HG03378 (cell line): ENCODE measurements at regions not wholly inside any gene's neighbourhood (a gene's known extent, or its start where the extent isn't known, plus 50 kb on each side); places are given as distances from the start of the nearest gene placed in this dataset.
"Not testable (repeated sequence)": the region's sequence is repeated elsewhere in the genome, so short reads cannot be mapped to it uniquely, and the experiment has no call there.

Experiments used
- ATAC-seq: cut with Tn5 transposase; IDR thresholded peaks from one replicate; pipeline ENCODE4 v1.9.1; 2021; ENCODE audit warnings: mild to moderate bottlenecking, moderate library complexity; ENCODE audit not compliant: unreplicated experiment

DNA sequence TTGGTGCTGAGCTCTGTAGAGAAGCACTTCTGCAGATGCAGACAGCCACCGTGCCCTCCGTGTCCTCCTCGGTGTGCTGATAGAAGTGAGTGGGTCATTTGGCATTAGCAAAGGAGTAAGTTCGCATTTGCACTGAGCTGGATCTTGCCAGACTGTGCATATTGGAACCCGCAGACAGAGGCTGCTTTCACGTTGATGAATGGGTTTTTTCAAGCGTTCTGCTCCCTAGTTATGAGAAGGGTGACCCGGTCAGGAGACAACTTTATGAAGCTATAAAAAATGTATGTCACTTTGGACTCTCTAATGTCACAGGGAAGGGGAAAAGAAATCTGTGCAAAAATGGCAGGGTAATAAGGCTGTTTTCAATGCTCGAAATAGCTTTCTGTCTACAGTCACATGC is 739.4 kb downstream of the MCTP2 start:
- ATAC-seq, result no peak

DNA sequence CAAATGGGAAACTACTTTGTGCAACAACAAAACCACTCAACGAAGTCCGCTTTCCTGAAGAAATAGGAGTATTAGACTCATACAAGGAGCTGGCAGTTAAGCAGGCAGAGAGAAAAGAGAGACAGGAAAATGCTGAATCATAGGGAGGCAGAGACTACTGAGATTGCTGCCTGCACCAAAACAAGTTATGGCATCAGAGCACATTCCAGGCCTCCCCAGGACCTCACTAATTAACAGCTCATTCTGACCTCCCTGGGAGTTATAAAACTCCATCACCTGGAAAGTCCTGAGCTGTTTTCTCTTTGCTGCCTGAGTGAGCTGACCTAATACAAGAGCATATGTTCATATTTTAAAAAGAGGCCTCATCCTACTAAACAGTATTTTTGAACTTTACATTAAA is 741.0 kb downstream of the MCTP2 start:
- no peak for ATAC-seq

DNA sequence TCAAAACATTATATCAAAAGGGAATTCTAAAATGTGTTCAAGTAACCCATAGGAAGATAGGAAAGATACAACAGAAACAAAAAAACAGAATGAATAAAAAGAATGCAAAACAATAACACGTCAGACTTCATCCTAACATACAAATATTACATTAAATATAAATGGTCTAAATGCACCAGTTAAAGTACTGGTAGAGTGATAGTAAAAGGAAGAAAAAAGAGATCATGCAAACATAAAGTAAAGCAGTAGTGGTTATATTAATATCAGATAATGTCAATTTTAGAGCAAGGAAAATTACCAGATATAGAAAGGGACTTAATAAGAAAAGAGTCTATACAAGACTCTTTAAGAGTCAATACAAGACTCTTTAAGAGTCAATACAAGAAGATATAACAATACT is 755.7 kb downstream of the MCTP2 start:
- ATAC-seq, result no peak

DNA sequence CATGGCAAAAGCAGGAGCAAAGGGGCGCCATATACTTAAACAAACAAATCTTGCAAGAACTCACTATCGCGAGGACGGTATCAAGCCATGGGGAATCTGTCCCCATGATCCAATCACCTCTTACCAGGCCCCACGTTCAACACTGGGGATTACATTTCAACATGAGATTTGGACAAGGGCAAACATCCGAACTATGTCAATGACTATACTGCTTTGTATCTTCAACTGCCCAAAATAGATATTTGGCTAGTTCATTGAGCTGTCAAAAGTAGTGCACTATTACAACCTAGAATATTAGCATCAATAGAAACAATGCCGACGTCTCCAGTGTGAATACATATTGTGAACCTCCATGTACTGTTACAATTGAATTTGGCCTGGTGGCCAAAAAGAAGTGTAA is 760.4 kb downstream of the MCTP2 start:
- ATAC-seq, result no peak

DNA sequence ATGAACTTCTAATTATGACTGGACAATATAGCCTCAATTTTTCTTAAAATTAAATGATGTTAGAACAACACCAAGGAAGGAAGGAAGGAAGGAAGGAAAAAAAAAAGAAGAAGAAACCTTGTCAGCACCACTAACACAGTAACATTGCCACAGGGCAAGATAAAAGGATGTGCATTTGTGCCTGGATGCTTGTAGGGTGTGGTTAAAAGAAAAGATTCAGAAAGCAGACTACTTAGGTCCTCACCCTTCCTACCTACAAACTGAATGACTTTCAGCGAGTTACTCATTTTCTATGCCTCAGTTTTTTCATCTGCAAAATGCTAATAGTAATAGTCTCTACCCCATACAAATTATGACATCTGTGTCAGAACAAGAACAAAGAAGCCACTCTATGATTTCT is 778.3 kb downstream of the MCTP2 start:
- ATAC-seq, result no peak

DNA sequence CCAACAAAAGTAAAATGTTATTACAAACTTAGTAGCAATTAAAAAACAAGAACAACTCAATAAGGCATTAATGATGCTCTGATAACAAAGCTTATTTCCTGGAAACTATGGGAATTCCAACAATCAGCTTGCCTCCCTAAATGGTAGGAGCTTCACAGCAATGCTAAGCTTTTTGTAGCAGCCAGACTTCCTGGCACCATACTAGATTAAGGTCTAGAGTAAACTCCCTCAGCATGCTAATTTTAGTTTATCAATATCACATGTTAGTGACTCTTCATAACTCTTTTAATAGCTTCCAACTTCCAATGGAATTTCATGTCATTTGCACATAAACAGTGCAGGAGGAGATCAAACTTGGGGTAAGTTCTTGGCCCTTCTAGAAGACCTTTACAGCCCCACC is 782.0 kb downstream of the MCTP2 start:
- ATAC-seq, result no peak

DNA sequence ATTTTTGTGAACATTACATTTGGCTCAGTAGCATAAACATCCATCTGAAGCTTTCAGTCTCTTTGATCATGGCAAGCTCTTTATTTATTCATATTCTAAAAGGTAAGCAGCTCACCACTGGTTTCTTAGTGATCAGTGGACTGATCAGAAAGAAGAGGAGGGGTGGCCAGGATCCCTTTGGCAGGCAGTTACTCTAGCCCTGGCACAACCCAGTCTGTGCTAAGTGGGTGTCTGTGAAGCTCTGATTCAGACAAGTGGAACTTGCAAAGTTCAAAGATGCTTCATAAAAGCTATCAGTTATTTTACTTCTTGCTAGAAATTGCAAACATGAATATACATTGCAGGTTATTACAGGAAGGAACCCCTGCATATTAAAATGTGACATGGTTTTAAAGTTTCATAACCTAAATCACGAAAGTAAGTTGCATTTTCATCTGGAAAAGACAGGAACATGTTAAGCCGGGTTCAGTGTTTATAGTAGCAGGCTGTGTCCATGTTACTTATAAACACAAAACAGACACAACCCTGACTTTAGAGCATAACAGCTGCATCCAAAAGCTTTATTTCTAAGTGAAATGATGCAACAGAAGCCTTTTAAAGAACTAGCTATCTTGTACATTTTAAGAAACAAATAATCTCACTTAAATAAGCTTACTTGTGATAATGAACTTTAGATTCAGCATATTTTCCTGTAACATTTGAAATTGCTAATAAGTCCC is 785.3 kb downstream of the MCTP2 start:
- no peak for ATAC-seq

DNA sequence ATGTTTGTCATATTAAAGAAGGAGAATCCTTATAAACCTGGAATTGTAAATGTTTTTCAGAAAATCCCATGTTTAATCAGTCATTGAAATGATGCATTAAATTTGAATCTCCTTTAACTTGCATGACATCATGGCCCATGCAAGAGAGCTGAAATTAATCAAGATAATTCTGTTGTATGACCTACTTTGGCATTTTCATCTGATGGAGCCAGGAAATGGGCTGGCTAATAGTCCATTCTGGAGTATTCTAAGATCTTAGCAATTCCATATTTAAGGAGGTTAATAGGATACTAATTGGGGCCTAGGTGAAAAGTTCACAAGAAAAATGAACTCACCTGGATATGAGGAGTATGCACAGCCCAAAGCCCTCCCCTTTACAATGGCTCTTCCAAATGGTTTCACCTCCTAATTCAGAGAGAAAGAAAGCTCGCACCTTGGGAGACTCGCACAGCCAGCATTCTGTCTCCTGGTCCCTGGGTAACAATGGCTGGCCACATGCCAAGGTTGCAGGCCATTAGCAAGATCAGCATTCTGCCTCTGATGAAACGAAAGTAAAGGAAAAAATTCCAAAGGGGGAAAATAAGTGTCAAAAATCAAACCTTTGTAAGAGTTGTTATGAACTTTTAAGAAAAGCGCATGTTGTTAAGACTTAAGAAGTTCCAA is 786.4 kb downstream of the MCTP2 start:
- ATAC-seq, result no peak

DNA sequence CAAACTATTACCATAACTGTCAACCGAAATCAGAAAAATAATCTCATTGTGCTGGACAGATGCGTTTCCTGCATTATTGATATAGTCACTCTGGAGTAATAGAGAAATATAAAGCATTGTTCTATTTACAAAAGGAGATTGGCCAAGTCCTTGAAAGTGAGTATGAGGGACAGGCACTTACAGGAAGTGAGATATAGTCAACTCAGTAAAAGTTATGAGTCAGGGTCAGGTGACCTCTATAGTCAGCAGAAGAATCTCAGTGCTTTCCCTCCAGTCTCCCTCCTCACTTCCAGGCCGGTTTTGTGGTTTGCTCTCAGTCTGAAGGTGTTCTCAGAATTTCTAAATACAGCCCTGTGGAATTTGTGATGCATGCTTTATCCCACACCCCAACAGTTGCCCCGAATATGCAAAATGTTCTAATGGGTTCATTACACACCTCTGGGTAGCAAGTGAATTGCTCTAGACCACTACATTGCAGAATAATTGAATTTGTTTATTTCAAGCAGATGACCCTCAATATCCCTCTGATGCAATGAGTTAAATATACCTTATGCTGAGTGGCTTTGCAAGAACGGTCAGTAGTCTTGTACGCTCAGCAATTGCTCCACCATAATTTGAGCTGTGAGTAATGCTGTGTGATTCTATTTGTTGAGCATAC is 787.7 kb downstream of the MCTP2 start:
- ATAC-seq, result peak; percentile 66

DNA sequence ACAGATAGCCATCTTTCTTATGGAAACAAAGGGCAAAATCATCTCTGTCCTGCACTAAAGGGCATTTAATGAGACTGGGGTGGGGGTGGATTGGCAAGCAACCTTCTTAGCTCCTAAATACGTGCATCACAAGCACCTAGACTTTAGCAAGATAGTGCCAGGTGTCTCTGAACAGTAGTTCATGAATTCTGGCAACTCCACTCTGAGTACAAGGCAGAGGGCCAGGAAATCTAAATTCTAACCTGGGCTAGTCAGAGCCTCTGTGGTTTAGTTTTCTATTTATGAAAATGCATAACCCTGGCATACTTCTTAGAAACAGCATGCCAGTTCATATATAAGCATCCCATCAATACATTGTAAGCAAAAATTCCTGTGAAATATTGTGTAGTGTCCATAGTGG is 788.5 kb downstream of the MCTP2 start:
- no peak for ATAC-seq

DNA sequence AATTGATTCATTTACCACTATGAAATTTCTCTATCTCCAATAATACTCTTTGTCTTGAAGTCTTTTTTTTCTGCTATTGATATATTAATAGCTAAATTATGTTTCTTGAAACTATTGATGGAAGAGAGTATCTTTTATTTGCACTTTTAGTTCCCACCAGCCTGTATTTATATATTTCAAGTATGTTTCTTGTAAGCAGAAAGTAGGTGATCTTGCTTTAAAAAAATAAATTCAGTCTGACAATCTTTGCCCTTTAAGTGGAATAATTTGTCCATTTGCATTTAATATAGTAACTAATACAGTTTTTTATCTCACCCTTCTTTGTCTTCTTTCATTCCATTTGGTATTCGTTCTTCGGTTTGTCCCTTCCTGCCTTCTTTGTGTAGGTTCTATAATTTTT is 790.5 kb downstream of the MCTP2 start:
- no peak for ATAC-seq

DNA sequence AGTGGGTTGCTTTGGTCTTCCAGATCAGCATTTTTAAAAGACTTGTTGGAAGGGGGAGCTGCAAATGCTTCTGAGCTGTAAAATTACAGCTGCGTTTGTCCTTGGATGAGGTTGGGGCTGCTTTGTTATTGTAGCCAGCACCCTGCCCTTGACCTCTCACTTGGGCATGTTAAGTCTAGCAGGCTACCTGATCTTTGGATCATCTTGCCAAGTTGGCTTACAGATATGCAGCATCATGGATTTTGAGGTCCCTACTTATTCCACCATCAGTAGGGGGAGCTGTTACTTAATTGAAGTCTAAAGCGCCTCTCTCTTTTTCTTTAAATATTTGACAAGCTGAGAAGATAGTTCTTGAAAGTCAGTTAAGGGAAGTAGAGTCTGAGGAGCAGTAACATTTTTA is 793.0 kb downstream of the MCTP2 start:
- no peak for ATAC-seq

DNA sequence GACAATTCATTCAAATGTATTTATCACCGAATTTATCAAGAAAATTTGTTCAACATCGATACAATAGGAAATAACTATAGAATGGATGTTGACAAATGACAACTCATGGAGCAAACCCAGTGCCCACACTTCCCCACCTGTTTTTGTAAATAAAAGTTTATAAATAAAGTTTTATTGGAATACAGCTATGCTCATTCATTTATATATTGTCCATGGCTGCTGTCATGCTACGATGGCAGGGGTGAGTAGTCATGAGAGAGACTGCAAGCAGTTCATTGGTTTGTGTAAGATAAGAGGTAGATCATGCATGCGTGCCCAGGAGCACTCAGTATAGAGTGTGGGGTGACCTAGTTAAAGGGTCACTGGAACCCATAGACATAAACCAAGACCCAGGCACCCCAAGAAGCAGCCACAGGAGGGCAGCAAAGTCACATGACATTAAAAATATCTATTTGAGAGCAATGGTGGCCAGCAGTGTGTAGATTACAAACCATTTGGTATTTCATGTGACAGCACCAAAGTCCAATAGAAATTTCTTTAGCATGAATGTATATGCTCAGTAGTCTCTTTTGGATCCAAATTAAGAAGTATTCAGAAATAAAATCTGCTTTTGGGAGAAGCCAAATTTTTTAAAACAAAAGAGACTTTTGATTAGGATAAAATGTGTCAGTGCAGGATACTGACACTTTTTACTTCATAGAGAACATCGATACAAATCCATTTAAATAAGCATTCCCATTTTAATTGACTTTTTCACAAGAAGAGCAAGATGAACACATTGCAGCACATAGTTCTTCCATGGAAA is 794.8 kb downstream of the MCTP2 start:
- no peak for ATAC-seq

DNA sequence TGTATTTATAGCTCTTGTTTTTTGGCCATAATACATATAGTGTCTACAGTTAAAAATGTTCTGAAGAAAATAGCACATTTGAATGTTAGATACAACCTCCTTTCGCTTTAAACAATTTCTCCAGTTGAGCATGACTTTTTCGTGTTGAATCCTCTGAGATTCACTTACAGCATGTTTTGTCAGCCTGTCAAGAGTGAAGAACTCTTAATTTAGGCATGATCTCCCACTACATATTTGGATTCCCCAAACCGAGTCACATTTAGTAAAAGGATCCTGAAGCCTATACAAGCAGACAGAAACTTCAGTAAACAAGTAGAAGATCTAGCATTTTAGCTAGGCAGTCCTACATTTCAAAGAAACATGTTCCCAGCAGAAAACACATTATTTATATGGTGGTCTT is 796.6 kb downstream of the MCTP2 start:
- no peak for ATAC-seq

DNA sequence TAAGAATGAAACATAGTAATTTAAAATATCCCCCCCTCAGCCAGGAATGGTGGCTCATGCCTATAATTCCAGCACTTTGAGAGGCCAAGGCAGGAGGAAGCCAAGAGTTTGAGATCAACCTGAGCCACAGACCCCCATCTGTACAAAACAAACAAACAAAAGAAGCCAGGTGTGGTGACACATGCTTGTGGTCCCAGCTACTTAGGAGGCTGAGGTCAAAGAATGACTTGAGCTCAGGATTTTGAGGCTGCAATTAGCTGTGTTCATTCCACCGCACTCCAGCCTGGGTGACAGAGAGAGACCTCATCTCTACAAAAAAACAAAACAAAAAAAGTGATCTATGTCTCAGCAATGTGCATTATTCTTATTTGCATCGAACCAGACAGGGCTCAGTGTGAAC is 800.8 kb downstream of the MCTP2 start:
- no peak for ATAC-seq

DNA sequence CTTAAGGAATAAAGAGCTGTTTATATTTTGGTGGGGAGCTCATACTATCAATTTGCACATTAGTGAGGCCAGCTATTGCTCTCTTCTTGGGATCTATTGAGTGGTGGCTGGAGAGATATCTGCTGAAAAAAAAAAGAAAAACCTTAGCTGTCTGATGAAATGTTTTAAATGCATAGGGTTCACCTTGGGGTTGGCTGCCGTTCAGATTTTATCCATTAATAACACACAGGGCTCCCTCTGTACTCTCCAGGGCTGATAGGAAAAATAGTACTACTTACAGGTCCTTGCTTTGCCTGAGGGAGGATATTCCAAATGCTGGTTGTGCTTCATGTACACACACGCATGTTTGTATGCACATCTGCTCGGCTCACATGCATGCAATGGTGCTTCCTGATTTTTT is 803.7 kb downstream of the MCTP2 start:
- ATAC-seq, result no peak

DNA sequence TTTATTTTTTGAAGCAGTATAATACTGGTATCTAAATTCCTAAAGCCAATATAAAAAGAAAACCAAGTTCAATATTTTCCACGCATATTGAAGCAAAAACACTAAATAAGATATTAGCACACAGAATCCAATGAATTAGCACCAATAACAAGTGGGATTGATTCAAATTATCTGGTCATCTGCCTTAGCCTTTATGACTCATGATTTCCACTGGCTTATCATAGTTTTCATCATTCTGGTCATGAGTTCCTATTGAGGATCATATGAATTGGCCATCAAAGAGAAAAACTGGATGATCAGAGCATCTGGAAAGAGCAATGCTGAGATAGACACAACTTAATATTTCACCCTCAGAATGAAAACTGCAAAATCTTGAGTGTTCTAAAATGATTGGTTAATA is 809.9 kb downstream of the MCTP2 start:
- no peak for ATAC-seq

DNA sequence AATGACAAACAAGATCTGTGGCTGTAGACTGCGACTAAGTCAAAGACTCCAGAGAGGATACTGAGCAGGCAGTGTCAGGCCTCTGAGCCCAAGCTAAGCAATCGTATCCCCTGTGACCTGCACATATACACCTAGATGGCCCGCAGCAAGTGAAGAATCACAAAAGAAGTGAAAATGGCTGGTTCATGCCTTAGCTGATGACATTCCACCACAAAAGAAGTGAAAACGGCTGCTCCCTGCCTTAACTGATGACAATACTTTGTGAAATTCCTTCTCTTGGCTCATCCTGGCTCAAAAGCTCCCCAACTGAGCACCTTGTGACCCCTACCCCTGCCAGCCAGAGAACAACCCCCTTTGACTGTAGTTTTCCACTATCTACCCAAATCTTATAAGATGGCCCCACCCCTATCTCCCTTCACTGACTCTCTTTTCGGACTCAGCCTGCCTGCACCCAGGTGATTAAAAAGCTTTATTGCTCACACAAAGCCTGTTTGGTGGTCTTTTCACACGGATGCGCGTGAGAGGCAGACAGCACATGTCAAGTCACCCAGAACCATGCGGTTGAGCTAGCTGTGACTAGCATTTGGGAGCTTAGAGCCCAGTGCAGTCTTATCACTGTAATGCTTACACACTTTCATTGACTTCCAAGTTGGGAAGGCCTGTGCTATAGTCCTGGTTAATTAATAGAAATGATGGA is 812.0 kb downstream of the MCTP2 start:
- ATAC-seq, result not testable (repeated sequence)

DNA sequence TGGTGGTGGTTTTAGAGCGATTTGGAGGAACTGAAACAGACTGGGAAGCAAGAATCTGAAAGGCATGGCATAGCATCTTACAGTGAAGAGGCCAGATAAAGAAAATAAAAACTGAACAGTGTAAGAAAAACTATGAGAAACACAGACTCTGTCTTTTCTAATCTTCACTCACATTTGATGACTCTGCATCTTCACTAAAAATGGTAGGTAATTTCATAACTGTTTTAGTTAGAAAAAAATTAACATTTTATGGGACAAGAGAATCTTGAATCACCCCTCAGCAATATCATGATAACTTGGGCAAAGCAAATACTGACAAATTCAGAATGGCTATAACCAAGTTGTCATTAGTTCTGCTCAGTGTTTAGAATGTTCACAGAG is 812.6 kb downstream of the MCTP2 start:
- ATAC-seq, result no peak

DNA sequence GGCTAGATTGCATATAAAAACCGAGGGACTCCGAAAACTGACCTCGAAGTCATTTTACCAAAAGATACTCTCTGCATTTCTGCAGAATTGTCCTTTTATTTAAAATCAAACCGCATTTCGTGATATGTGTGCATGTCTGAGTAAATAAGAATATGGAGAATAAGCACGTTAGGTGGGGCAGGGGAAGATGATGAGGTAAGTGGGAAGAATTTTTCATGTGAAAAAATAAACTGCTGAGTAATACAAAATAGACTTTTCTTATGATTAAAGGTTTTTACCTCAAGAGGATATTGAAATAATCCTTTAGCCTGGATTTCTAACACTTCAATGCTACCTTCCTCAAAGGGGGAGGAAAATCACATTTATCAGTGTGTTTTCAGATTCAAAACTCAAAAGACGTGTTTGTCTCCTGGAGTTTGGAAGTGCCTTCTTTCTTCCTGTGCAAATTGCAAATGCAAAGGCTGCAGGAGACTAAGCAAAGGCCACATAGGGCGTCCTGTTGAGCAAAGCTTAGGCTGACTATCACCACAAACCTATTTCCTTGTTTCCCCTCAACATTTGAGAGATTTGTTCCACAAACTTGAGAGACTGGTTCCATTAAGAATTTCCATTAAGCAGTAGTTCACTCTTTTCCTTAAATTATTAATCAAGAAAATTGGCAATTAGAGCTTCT is 813.5 kb downstream of the MCTP2 start:
- no peak for ATAC-seq
